Uterus (tissue), 3 donors: ENCODE measurements at regions not wholly inside any gene's neighbourhood (a gene's known extent, or its start where the extent isn't known, plus 50 kb on each side); places are given as distances from the start of the nearest gene placed in this dataset.
"Not testable (repeated sequence)": the region's sequence is repeated elsewhere in the genome, so short reads cannot be mapped to it uniquely, and the experiment has no call there.

Experiments
- DNase-seq, 2 donors: peaks; one replicate each; pipeline ENCODE4 v3.0.0-alpha.2; 2019 to 2020
- H3K27ac ChIP-seq, 2 donors: fragments of 200-600 bp; sonication (generic); 1 replicate in 1 of 2; 2 replicates in 1 of 2; pipeline ENCODE4 v1.5.1; 2016 to 2018
- H3K27me3 ChIP-seq, 2 donors: fragments of 200-600 bp; sonication (generic); one replicate each; pipeline ENCODE4 v1.5.1; 2018 to 2019; ENCODE audit warnings: control low read depth in 1 of 2
- H3K36me3 ChIP-seq, 2 donors: fragments of 200-600 bp; sonication (generic); one replicate each; pipeline ENCODE4 v1.5.1; 2019; ENCODE audit warnings: control low read depth in 1 of 2
- H3K4me1 ChIP-seq, 2 donors: fragments of 200-600 bp; sonication (generic); one replicate each; pipeline ENCODE4 v1.5.1; 2018 to 2019; ENCODE audit warnings: control low read depth in 1 of 2
- H3K4me3 ChIP-seq, 2 donors: fragments of 200-600 bp; sonication (generic); 1 replicate in 1 of 2; 2 replicates in 1 of 2; pipeline ENCODE4 v1.5.1; 2018 to 2019; ENCODE audit warnings: mild to moderate bottlenecking in 1 of 2
- H3K9me3 ChIP-seq, 2 donors: fragments of 200-600 bp; sonication (generic); one replicate each; pipeline ENCODE4 v1.5.1; 2019; ENCODE audit warnings: control low read depth in 1 of 2
- CTCF ChIP-seq, 4 experiments: fragments of 200-600 bp in 2 of 4; fragments of 450-650 bp in 2 of 4; sonication (generic) in 2 of 4; IDR thresholded peaks; one replicate each; pipeline ENCODE4 v1.5.1; 2016 to 2019; ENCODE audit warnings: antibody characterized with exemption in 4 of 4, mild to moderate bottlenecking in 2 of 4, moderate library complexity in 1 of 4
- POLR2A ChIP-seq, 2 donors: fragments of 450-650 bp; IDR thresholded peaks; one replicate each; pipeline ENCODE4 v1.6.1; 2016; ENCODE audit warnings: antibody characterized with exemption in 2 of 2, mild to moderate bottlenecking in 1 of 2, moderate library complexity in 1 of 2
- intact Hi-C: fragments of 100-400 bp; cut with DNase I; formaldehyde crosslinking; loops from one replicate; pipeline ENCODE4 v1.15.1; 2023; ENCODE audit warnings: low total_unique reads
- donor health status: DM: yes; HTN: yes; CAD: no.

- intact Hi-C loops: no loop called here
- Histone ChIP-seq H3K27ac (no peak overlapping the region), H3K36me3 (no peaks in the 10 kb centered on the region), H3K27me3 (no peaks in the 10 kb centered on the region), H3K4me1 (no peaks in the 10 kb centered on the region), H3K4me3 (no peak overlapping the region), H3K9me3 (no peaks in the 10 kb centered on the region)
- TF ChIP-seq CTCF (IDR thresholded peaks at IDR 0.05) (no peak), POLR2A (IDR thresholded peaks at IDR 0.05) (no peak)
- no peak for DNase-seq
Measured at GRCh38 chr10:120209124-120209762, 247.8 kb upstream of the PLPP4 start.

GRCh38 chr10:120212275-120212674 is 244.8 kb upstream of the PLPP4 start:
- H3K4me3 ChIP-seq: no peak overlapping the region
- no peak for TF ChIP-seq POLR2A (IDR thresholded peaks at IDR 0.05)
- no peak for TF ChIP-seq CTCF (IDR thresholded peaks at IDR 0.05)
- H3K9me3 ChIP-seq: no peaks in the 10 kb centered on the region
- no peaks in the 10 kb centered on the region for H3K27me3 ChIP-seq
- H3K27ac ChIP-seq: no peak overlapping the region
- H3K4me1 ChIP-seq: no peaks in the 10 kb centered on the region
- intact Hi-C loops: no loop called here
- no peak for DNase-seq
- no peaks in the 10 kb centered on the region for H3K36me3 ChIP-seq

GRCh38 chr10:120213283-120213682 is 243.7 kb upstream of the PLPP4 start:
- H3K4me1 ChIP-seq, H3K4me3 ChIP-seq, DNase-seq, H3K27me3 ChIP-seq, intact Hi-C loops, H3K27ac ChIP-seq, H3K9me3 ChIP-seq, H3K36me3 ChIP-seq: not testable (repeated sequence)

GRCh38 chr10:120217736-120218135 is 239.3 kb upstream of the PLPP4 start:
- H3K36me3 ChIP-seq: no peaks in the 10 kb centered on the region
- H3K4me3 ChIP-seq: no peak overlapping the region
- H3K9me3 ChIP-seq: no peaks in the 10 kb centered on the region
- no peaks in the 10 kb centered on the region for H3K4me1 ChIP-seq
- TF ChIP-seq CTCF (IDR thresholded peaks at IDR 0.05) (no peak), POLR2A (IDR thresholded peaks at IDR 0.05) (no peak)
- DNase-seq: no peak
- intact Hi-C loops: no loop called here
- no peak overlapping the region for H3K27ac ChIP-seq
- no peaks in the 10 kb centered on the region for H3K27me3 ChIP-seq

GRCh38 chr10:120221873-120222485 is 235.0 kb upstream of the PLPP4 start:
- TF ChIP-seq CTCF (IDR thresholded peaks at IDR 0.05) (no peak), POLR2A (IDR thresholded peaks at IDR 0.05) (no peak)
- intact Hi-C loops: no loop called here

More at GRCh38 chr10:120221873-120222485, 235.0 kb upstream of the PLPP4 start:
- Histone ChIP-seq H3K9me3 (no peaks in the 10 kb centered on the region), H3K36me3 (no peaks in the 10 kb centered on the region), H3K4me3 (no peak overlapping the region), H3K4me1 (no peaks in the 10 kb centered on the region), H3K27ac (no peak overlapping the region), H3K27me3 (no peaks in the 10 kb centered on the region)
- no peak for DNase-seq
